ENCODE measurements at regions not wholly inside any gene's neighbourhood (a gene's known extent, or its start where the extent isn't known, plus 50 kb on each side); places are given as distances from the start of the nearest gene placed in this dataset.
"Not testable (repeated sequence)": the region's sequence is repeated elsewhere in the genome, so short reads cannot be mapped to it uniquely, and the experiment has no call there.

GRCh38 chr14:105665247-105665950 lies 139.0 kb downstream of the TMEM121 start:
- DNase-seq (ENCODE audit: low spot score) (no peak), ATAC-seq (ENCODE audit: insufficient number of reproducible peaks, low FRiP score, low read depth) (no peak)
- Histone ChIP-seq H3K4me1 (ENCODE audit: control insufficient read depth in 1 of 2, low read depth in 2 of 2) (peaks cover 0 to 9% of the 10 kb centered on the region in 2 donors), H3K36me3 (no peaks in the 10 kb centered on the region), H3K27ac (no peak overlapping the region), H3K9me3 (no peaks in the 10 kb centered on the region), H3K4me3 (no peak overlapping the region), H3K27me3 (replicated peaks; ENCODE audit: insufficient read depth) (no peaks in the 10 kb centered on the region)
- no peak for TF ChIP-seq CTCF (IDR thresholded peaks at IDR 0.05)

GRCh38 chr14:105665951-105666277 lies 139.5 kb downstream of the TMEM121 start:
- no peak for DNase-seq (ENCODE audit: low spot score)
- no peaks in the 10 kb centered on the region for H3K36me3 ChIP-seq
- H3K27ac ChIP-seq: no peak overlapping the region
- TF ChIP-seq CTCF (IDR thresholded peaks at IDR 0.05): no peak
- no peaks in the 10 kb centered on the region for H3K27me3 ChIP-seq (replicated peaks; ENCODE audit: insufficient read depth)
- no peak for ATAC-seq (ENCODE audit: insufficient number of reproducible peaks, low FRiP score, low read depth)
- no peaks in the 10 kb centered on the region for H3K9me3 ChIP-seq
- no peak overlapping the region for H3K4me3 ChIP-seq
- peaks cover 0 to 9% of the 10 kb centered on the region in 2 donors for H3K4me1 ChIP-seq (ENCODE audit: control insufficient read depth in 1 of 2, low read depth in 2 of 2)

- no peaks in the 10 kb centered on the region for H3K27me3 ChIP-seq (replicated peaks; ENCODE audit: insufficient read depth)
- no peak overlapping the region for H3K4me3 ChIP-seq
- TF ChIP-seq CTCF (IDR thresholded peaks at IDR 0.05): no peak
- H3K36me3 ChIP-seq: no peaks in the 10 kb centered on the region
- H3K27ac ChIP-seq: no peak overlapping the region
- DNase-seq (ENCODE audit: low spot score): no peak
- peaks cover 0 to 9% of the 10 kb centered on the region in 2 donors for H3K4me1 ChIP-seq (ENCODE audit: control insufficient read depth in 1 of 2, low read depth in 2 of 2)
- ATAC-seq (ENCODE audit: insufficient number of reproducible peaks, low FRiP score, low read depth): no peak
- H3K9me3 ChIP-seq: no peaks in the 10 kb centered on the region
These were observed 140.0 kb downstream of the TMEM121 start for GRCh38 chr14:105666420-105666819.

GRCh38 chr14:105666991-105667662 lies 140.7 kb downstream of the TMEM121 start:
- not testable (repeated sequence) for H3K4me3 ChIP-seq; H3K27me3 ChIP-seq (replicated peaks; ENCODE audit: insufficient read depth); DNase-seq (ENCODE audit: low spot score); H3K36me3 ChIP-seq; H3K27ac ChIP-seq; H3K4me1 ChIP-seq (ENCODE audit: control insufficient read depth in 1 of 2, low read depth in 2 of 2); H3K9me3 ChIP-seq; ATAC-seq (ENCODE audit: insufficient number of reproducible peaks, low FRiP score, low read depth)

- DNase-seq (ENCODE audit: low spot score); ATAC-seq (ENCODE audit: insufficient number of reproducible peaks, low FRiP score, low read depth); H3K27ac ChIP-seq; H3K27me3 ChIP-seq (replicated peaks; ENCODE audit: insufficient read depth); H3K4me3 ChIP-seq; H3K4me1 ChIP-seq (ENCODE audit: control insufficient read depth in 1 of 2, low read depth in 2 of 2); H3K36me3 ChIP-seq; H3K9me3 ChIP-seq: not testable (repeated sequence)
These were observed 141.3 kb downstream of the TMEM121 start for GRCh38 chr14:105667663-105668020.

DNA sequence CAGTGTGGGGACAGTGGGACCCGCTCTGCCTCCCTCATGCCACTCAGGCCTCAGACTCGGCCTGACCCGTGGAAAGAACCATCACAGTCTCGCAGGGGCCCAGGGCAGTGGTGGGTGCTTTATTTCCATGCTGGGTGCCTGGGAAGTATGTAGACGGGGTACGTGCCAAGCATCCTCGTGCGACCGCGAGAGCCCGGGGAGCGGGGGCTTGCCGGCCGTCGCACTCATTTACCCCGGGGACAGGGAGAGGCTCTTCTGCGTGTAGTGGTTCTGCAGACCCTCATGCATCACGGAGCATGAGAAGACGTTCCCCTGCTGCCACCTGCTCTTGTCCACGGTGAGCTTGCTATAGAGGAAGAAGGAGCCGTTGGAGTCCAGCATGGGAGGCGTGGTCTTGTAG lies 141.6 kb downstream of the TMEM121 start:
- not testable (repeated sequence) for H3K4me1 ChIP-seq (ENCODE audit: control insufficient read depth in 1 of 2, low read depth in 2 of 2)

DNA sequence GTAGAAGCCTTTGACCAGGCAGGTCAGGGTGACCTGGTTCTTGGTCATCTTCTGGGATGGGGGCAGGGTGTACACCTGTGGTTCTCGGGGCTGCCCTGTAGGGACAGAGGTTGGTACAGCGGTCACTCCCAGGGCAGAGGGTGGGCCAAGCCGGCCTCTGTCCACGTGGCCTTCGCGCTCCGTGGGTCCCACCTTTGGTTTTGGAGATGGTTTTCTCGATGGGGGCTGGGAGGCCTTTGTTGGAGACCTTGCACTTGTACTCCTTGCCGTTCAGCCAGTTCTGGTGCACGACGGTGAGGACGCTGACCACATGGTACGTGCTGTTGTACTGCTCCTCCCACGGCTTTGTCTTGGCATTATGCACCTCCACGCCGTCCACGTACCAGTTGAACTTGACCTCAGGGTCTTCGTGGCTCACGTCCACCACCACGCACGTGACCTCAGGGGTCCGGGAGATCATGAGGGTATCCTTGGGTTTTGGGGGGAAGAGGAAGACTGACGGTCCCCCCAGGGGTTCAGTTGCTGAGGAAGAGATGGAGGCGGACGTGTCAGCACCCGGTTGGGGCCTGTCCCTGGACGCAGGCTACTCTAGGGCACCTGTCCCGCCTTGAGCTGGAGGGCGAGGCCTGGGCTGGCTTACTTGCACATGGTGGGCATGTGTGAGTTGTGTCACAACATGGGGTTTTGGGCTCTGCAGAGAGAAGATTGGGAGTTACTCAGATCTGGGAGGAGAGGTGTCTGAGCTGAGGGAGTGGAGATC lies 142.3 kb downstream of the TMEM121 start:
- DNase-seq (ENCODE audit: low spot score); H3K27me3 ChIP-seq (replicated peaks; ENCODE audit: insufficient read depth); H3K36me3 ChIP-seq; H3K27ac ChIP-seq; H3K9me3 ChIP-seq; ATAC-seq (ENCODE audit: insufficient number of reproducible peaks, low FRiP score, low read depth); H3K4me1 ChIP-seq (ENCODE audit: control insufficient read depth in 1 of 2, low read depth in 2 of 2); H3K4me3 ChIP-seq: not testable (repeated sequence)

More for the DNA sequence above, 141.6 kb downstream of the TMEM121 start:
- ATAC-seq (ENCODE audit: insufficient number of reproducible peaks, low FRiP score, low read depth); DNase-seq (ENCODE audit: low spot score); H3K27ac ChIP-seq; H3K9me3 ChIP-seq; H3K36me3 ChIP-seq; H3K4me3 ChIP-seq; H3K27me3 ChIP-seq (replicated peaks; ENCODE audit: insufficient read depth): not testable (repeated sequence)

- not testable (repeated sequence) for H3K36me3 ChIP-seq; H3K27me3 ChIP-seq (replicated peaks; ENCODE audit: insufficient read depth); H3K4me3 ChIP-seq; H3K27ac ChIP-seq; H3K9me3 ChIP-seq; ATAC-seq (ENCODE audit: insufficient number of reproducible peaks, low FRiP score, low read depth); DNase-seq (ENCODE audit: low spot score); H3K4me1 ChIP-seq (ENCODE audit: control insufficient read depth in 1 of 2, low read depth in 2 of 2)
These were observed 142.8 kb downstream of the TMEM121 start for GRCh38 chr14:105669231-105669610.

DNA sequence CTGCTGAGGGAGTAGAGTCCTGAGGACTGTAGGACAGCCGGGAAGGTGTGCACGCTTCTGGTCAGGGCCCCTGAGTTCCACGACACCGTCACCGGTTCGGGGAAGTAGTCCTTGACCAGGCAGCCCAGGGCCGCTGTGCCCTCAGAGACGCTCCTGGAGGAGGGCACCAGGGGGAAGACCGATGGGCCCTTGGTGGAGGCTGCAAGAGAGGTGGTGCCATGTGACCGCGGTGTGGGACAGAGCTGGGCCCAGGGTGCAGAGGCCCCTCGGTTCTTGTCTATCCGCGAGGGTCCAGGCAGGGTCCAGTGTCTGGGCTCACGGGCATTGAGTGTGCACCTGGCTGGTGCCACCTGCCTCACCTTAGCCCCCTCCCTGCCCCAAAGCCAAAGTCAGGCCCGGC lies 143.3 kb downstream of the TMEM121 start:
- not testable (repeated sequence) for H3K27ac ChIP-seq; H3K27me3 ChIP-seq (replicated peaks; ENCODE audit: insufficient read depth); H3K4me3 ChIP-seq; DNase-seq (ENCODE audit: low spot score); H3K9me3 ChIP-seq; ATAC-seq (ENCODE audit: insufficient number of reproducible peaks, low FRiP score, low read depth); H3K4me1 ChIP-seq (ENCODE audit: control insufficient read depth in 1 of 2, low read depth in 2 of 2); H3K36me3 ChIP-seq
